Aorta (tissue), 5 donors: ENCODE measurements at regions not wholly inside any gene's neighbourhood (a gene's known extent, or its start where the extent isn't known, plus 50 kb on each side); places are given as distances from the start of the nearest gene placed in this dataset.

Experiments used
- ATAC-seq: fragments of 200-7000 bp; cut with Tn5 transposase; one replicate; pipeline ENCODE4 v1.9.1; 2022; ENCODE audit warnings: moderate library complexity; ENCODE audit not compliant: low FRiP score
- DNase-seq, 2 donors: peaks; one replicate each; pipeline ENCODE4 v3.0.0-alpha.2; 2020
- H3K27ac ChIP-seq, 2 donors: one replicate each; pipeline ENCODE4 v1.5.1; 2013; ENCODE audit warnings: low read length in 2 of 2, mild to moderate bottlenecking in 2 of 2, moderate library complexity in 2 of 2, control low read depth in 1 of 2, inconsistent platforms in 1 of 2, low read depth in 1 of 2
- H3K27me3 ChIP-seq, 2 donors: one replicate each; pipeline ENCODE4 v1.6.1; 2013; ENCODE audit warnings: control low read depth in 1 of 2, low read length in 1 of 2, mild to moderate bottlenecking in 1 of 2, moderate library complexity in 1 of 2; ENCODE audit not compliant: insufficient read depth in 2 of 2, control insufficient read depth in 1 of 2
- H3K36me3 ChIP-seq, 2 donors: one replicate each; pipeline ENCODE4 v1.6.1; 2013; ENCODE audit warnings: control low read depth in 1 of 2, low read length in 1 of 2, mild to moderate bottlenecking in 1 of 2; ENCODE audit not compliant: insufficient read depth in 2 of 2, control insufficient read depth in 1 of 2
- H3K4me1 ChIP-seq, 2 donors: one replicate each; pipeline ENCODE4 v1.6.1; 2013; ENCODE audit warnings: low read length in 2 of 2, control low read depth in 1 of 2, mild to moderate bottlenecking in 1 of 2, moderate library complexity in 1 of 2; ENCODE audit not compliant: insufficient read depth in 2 of 2, control insufficient read depth in 1 of 2
- H3K4me3 ChIP-seq, 2 donors: one replicate each; pipeline ENCODE4 v1.5.1; 2013; ENCODE audit warnings: low read length in 2 of 2, control low read depth in 1 of 2, mild to moderate bottlenecking in 1 of 2
- H3K9me3 ChIP-seq: one replicate; pipeline ENCODE4 v1.6.1; 2013; ENCODE audit warnings: mild to moderate bottlenecking, low read length; ENCODE audit not compliant: control insufficient read depth
- WGBS, 2 donors: extraction: QIAGEN DNeasy Blood & Tissue Kit; methylation state at CpG; one replicate each; pipeline ENCODE4 v1.1.7; 2013; 5-methylcytosine and 5-hydroxymethylcytosine counted together
- intact Hi-C, 2 donors: fragments of 100-400 bp; cut with DNase I; formaldehyde crosslinking; loops; one replicate each; pipeline versions ENCODE4 v1.14.2 to v1.15.0; 2022
- donor health status: healthy with polysubstance abuse.
- donor health status: Bipolar disorder and iron deficiency.
- donor health status: DM: no; HTN: no; CAD: no.
- donor health status: DM: no; HTN: no; CAD: no.
- donor health status: DM: yes; HTN: yes; CAD: no.

GRCh38 chr4:135552131-135552530 lies 1350.5 kb upstream of the PABPC4L start:
- no peak for ATAC-seq

GRCh38 chr4:135548711-135549110 lies 1347.1 kb upstream of the PABPC4L start:
- Histone ChIP-seq H3K9me3 (no peaks in the 10 kb centered on the region), H3K4me1 (no peaks in the 10 kb centered on the region), H3K36me3 (no peaks in the 10 kb centered on the region), H3K4me3 (no peak overlapping the region), H3K27me3 (no peaks in the 10 kb centered on the region), H3K27ac (no peak overlapping the region)
- WGBS, 2 donors = 52 to 61% methylated on average over 2 of the region's 2 CpGs
- intact Hi-C loops = no loop called here
- ATAC-seq (no peak), DNase-seq (no peak)

More at GRCh38 chr4:135552131-135552530, 1350.5 kb upstream of the PABPC4L start:
- Histone ChIP-seq H3K4me3 (no peak overlapping the region), H3K4me1 (no peaks in the 10 kb centered on the region), H3K27ac (no peak overlapping the region), H3K9me3 (no peaks in the 10 kb centered on the region), H3K36me3 (no peaks in the 10 kb centered on the region), H3K27me3 (no peaks in the 10 kb centered on the region)
- DNase-seq = no peak
- intact Hi-C loops = no loop called here
- 62 to 63% methylated on average over 3 of the region's 3 CpGs for WGBS, 2 donors

GRCh38 chr4:135545616-135546317 lies 1344.2 kb upstream of the PABPC4L start:
- ATAC-seq (no peak), DNase-seq (no peak)
- Histone ChIP-seq H3K4me3 (no peak overlapping the region), H3K36me3 (no peaks in the 10 kb centered on the region), H3K4me1 (no peaks in the 10 kb centered on the region), H3K27ac (no peak overlapping the region), H3K27me3 (no peaks in the 10 kb centered on the region), H3K9me3 (no peaks in the 10 kb centered on the region)
- intact Hi-C loops = no loop called here
- 73 to 74% methylated on average over 1 of the region's 1 CpG for WGBS, 2 donors

- DNase-seq = peak in 1 of 2 donors; percentile 57
- 91 to 92% methylated on average over 13 of the region's 13 CpGs for WGBS, 2 donors
- no peaks in the 10 kb centered on the region for H3K27me3 ChIP-seq
- no peaks in the 10 kb centered on the region for H3K9me3 ChIP-seq
- H3K4me3 ChIP-seq = no peak overlapping the region
- H3K36me3 ChIP-seq = no peaks in the 10 kb centered on the region
- no peaks in the 10 kb centered on the region for H3K4me1 ChIP-seq
- ATAC-seq = no peak
- no peak overlapping the region for H3K27ac ChIP-seq
- intact Hi-C loops = no loop called here
Measured at GRCh38 chr4:135538698-135539097, 1337.1 kb upstream of the PABPC4L start.

GRCh38 chr4:135533053-135533452 lies 1331.5 kb upstream of the PABPC4L start:
- no peaks in the 10 kb centered on the region for H3K4me1 ChIP-seq
- no peaks in the 10 kb centered on the region for H3K27me3 ChIP-seq
- no peak for ATAC-seq
- H3K27ac ChIP-seq = no peak overlapping the region
- 94% methylated on average over 4 of the region's 4 CpGs for WGBS, 2 donors
- intact Hi-C loops = no loop called here
- no peak overlapping the region for H3K4me3 ChIP-seq
- H3K9me3 ChIP-seq = no peaks in the 10 kb centered on the region
- no peak for DNase-seq
- no peaks in the 10 kb centered on the region for H3K36me3 ChIP-seq

GRCh38 chr4:135532132-135532531 lies 1330.5 kb upstream of the PABPC4L start:
- intact Hi-C loops = no loop called here
- Histone ChIP-seq H3K4me1 (no peaks in the 10 kb centered on the region), H3K27ac (no peak overlapping the region), H3K36me3 (no peaks in the 10 kb centered on the region), H3K4me3 (no peak overlapping the region), H3K27me3 (no peaks in the 10 kb centered on the region), H3K9me3 (no peaks in the 10 kb centered on the region)
- 56 to 65% methylated on average over 3 of the region's 3 CpGs for WGBS, 2 donors
- ATAC-seq = no peak
- DNase-seq = no peak

GRCh38 chr4:135515295-135515694 lies 1313.7 kb upstream of the PABPC4L start:
- Histone ChIP-seq H3K9me3 (no peaks in the 10 kb centered on the region), H3K4me3 (no peak overlapping the region), H3K4me1 (no peaks in the 10 kb centered on the region), H3K36me3 (no peaks in the 10 kb centered on the region), H3K27me3 (no peaks in the 10 kb centered on the region), H3K27ac (no peak overlapping the region)
- DNase-seq (no peak), ATAC-seq (no peak)
- intact Hi-C loops = no loop called here
- 74 to 75% methylated on average over 3 of the region's 3 CpGs for WGBS, 2 donors

GRCh38 chr4:135510582-135510981 lies 1309.0 kb upstream of the PABPC4L start:
- H3K9me3 ChIP-seq = no peaks in the 10 kb centered on the region
- ATAC-seq = no peak
- intact Hi-C loops = no loop called here
- no peak for DNase-seq
- H3K27me3 ChIP-seq = no peaks in the 10 kb centered on the region
- no peak overlapping the region for H3K27ac ChIP-seq
- H3K4me1 ChIP-seq = no peaks in the 10 kb centered on the region
- H3K36me3 ChIP-seq = no peaks in the 10 kb centered on the region
- H3K4me3 ChIP-seq = no peak overlapping the region
- WGBS, 2 donors = 83 to 87% methylated on average over 1 of the region's 1 CpG

GRCh38 chr4:135508006-135508714 lies 1306.6 kb upstream of the PABPC4L start:
- Histone ChIP-seq H3K9me3 (no peaks in the 10 kb centered on the region), H3K4me1 (no peaks in the 10 kb centered on the region), H3K27ac (no peak overlapping the region), H3K36me3 (no peaks in the 10 kb centered on the region), H3K27me3 (no peaks in the 10 kb centered on the region), H3K4me3 (no peak overlapping the region)
- no peak for ATAC-seq
- DNase-seq = no peak
- 86 to 88% methylated on average over 4 of the region's 4 CpGs for WGBS, 2 donors
- intact Hi-C loops = no loop called here
